DND-41 (cell line): ENCODE measurements at regions not wholly inside any gene's neighbourhood (a gene's known extent, or its start where the extent isn't known, plus 50 kb on each side); places are given as distances from the start of the nearest gene placed in this dataset.

Experiments
- CTCF ChIP-seq: IDR thresholded peaks from 2 replicates; pipeline ENCODE4 v1.5.1; 2012; ENCODE audit warnings: borderline replicate concordance, low read length, moderate library complexity, mild to moderate bottlenecking; ENCODE audit not compliant: poor library complexity, severe bottlenecking; ENCODE audit errors: extremely low read depth
- EZH2 ChIP-seq: IDR thresholded peaks from 3 replicates; pipeline ENCODE4 v1.6.1; 2012; ENCODE audit warnings: borderline replicate concordance, low read depth, mild to moderate bottlenecking, moderate library complexity, low read length, inconsistent platforms; ENCODE audit not compliant: severe bottlenecking

- TF ChIP-seq CTCF (no peak), EZH2 (no peak)
Observed at GRCh38 chr1:29575826-29576225, 339.5 kb downstream of the PTPRU start.
